ENCODE measurements at regions not wholly inside any gene's neighbourhood (a gene's known extent, or its start where the extent isn't known, plus 50 kb on each side); places are given as distances from the start of the nearest gene placed in this dataset.

DNA sequence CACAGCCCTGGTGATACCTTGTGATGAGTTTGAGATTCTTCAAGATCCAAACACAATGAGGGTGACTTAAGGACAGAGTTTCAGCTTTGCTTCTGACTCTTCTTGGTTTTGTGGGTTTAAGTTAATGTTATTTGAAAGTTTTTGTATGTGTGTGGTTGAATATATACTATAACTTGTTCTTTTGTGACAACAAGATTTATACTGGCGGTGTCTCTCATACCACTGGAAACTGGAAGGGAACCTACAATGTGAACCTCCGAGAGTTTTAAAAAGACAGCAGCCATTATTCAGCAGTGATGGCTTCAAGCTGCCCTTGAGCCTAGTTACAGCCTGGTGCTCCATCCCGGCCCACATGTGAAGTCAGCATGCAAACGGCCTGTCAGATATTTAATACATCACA is 87.9 kb upstream of the IGF1 start:
- TF ChIP-seq TARDBP (IDR thresholded peaks at IDR 0.05), result no peak
- TF ChIP-seq BHLHE40 (IDR thresholded peaks at IDR 0.05; ENCODE audit: borderline replicate concordance), result no peak
